ENCODE measurements at regions not wholly inside any gene's neighbourhood (a gene's known extent, or its start where the extent isn't known, plus 50 kb on each side); places are given as distances from the start of the nearest gene placed in this dataset.
"Not testable (repeated sequence)": the region's sequence is repeated elsewhere in the genome, so short reads cannot be mapped to it uniquely, and the experiment has no call there.

DNA sequence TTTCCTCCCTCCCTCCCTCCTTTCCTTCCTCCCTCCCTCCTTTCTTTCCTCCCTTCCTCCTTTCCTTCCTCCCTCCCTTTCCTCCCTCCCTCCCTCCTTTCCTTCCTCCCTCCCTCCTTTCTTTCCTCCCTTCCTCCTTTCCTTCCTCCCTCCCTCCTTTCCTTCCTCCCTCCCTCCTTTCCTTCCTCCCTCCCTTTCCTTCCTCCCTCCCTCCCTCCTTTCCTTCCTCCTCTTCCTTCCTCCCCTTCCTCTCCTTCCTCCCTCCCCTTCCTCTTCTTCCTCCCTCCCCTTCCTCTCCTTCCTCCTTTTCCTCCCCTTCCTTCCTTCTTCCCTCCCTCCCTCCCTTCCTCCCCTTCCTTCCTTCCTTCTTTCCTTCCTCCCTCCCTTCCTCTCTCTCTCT, 748.5 kb downstream of the EPHA4 start:
- not testable (repeated sequence) for TF ChIP-seq CTCF (IDR thresholded peaks at IDR 0.05 in 8 of 11, conservative IDR thresholded peaks at IDR 0.05 in 3 of 11); POLR2A (IDR thresholded peaks at IDR 0.05)
